A549 (cell line): ENCODE measurements at regions not wholly inside any gene's neighbourhood (a gene's known extent, or its start where the extent isn't known, plus 50 kb on each side); places are given as distances from the start of the nearest gene placed in this dataset.

Experiments used
- CBX8 ChIP-seq: fragments of 200-600 bp; sonication (generic); IDR thresholded peaks from 2 replicates; pipeline ENCODE4 v1.6.1; 2016
- ESRRA ChIP-seq: fragments of 150-350 bp; IDR thresholded peaks from 2 replicates; pipeline ENCODE4 v1.6.1; 2014; ENCODE audit warnings: mild to moderate bottlenecking, low read length, borderline replicate concordance
- FOSL2 ChIP-seq, 2 experiments: fragments of 450-650 bp in 1 of 2; fragments of >200 bp in 1 of 2; sonication (Bioruptor Twin) in 1 of 2; formaldehyde crosslinking; IDR thresholded peaks; 2 replicates each; pipeline versions ENCODE4 v1.5.0 to v1.6.1; 2016 to 2020; ENCODE audit warnings: mild to moderate bottlenecking in 1 of 2, moderate library complexity in 1 of 2
- MAFK ChIP-seq: fragments of 450-650 bp; IDR thresholded peaks from 2 replicates; pipeline ENCODE4 v1.6.1; 2014; ENCODE audit not compliant: partially characterized antibody
- POLR2A ChIP-seq: IDR thresholded peaks from 2 replicates; pipeline ENCODE4 v1.6.1; 2012; ENCODE audit warnings: mild to moderate bottlenecking, low read length
- RNF2 ChIP-seq: fragments of 200-600 bp; sonication (generic); IDR thresholded peaks from 2 replicates; pipeline ENCODE4 v1.6.1; 2016; ENCODE audit warnings: low read depth, mild to moderate bottlenecking, antibody characterized with exemption, moderate library complexity, borderline replicate concordance
- SMC3 ChIP-seq: fragments of >200 bp; sonication (Bioruptor Twin); formaldehyde crosslinking; IDR thresholded peaks from 3 replicates; pipeline ENCODE4 v1.6.1; 2018; ENCODE audit warnings: inconsistent platforms
- TF ChIP-seq, protein P1 (sequence below): fragments of >200 bp; sonication (Bioruptor Twin); formaldehyde crosslinking; IDR thresholded peaks from 3 replicates; pipeline ENCODE4 v1.5.1; 2016
- TF ChIP-seq, protein P2 (sequence below): IDR thresholded peaks from 2 replicates; pipeline ENCODE4 v1.6.1; 2012
- TF ChIP-seq, protein P3 (sequence below): fragments of 200-600 bp; sonication (generic); IDR thresholded peaks from 2 replicates; pipeline ENCODE4 v1.6.1; 2016; ENCODE audit warnings: antibody characterized with exemption, mild to moderate bottlenecking, moderate library complexity
- TF ChIP-seq, protein P4 (sequence below): fragments of 450-650 bp; IDR thresholded peaks from 2 replicates; pipeline ENCODE4 v1.6.1; 2014; ENCODE audit warnings: antibody characterized with exemption

DNA sequence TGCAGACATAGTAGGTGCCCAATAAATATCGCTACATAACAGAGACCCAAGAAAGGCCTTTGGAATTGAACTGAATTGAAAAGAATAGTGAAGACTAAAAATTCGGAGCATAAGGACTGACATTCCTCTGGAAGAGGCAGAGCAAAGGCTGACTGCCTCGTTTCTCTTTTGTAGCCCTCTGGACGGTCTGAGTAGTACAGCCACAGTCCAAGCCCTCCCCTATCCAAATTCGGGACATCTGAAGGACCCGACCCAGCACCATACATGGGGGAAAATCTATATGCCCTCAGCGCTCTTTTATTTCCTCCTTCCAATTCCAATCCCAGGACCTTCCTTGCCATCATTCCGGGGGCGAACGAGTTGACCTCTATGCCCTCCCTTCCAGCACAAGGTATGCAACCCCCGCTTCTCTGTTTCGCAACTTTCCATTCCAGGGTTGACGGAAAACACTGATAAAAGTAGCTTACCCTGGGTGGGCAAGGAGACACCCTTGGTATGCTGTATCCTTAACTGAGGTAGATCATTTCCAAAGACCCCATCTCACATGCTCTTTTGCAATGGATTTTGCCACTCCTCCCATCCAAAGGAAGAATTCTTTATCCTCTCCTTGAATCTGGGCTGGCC, 127.4 kb upstream of the MAP1LC3B2 start:
- TF ChIP-seq SMC3 = no peak
- TF ChIP-seq, protein P1, sequence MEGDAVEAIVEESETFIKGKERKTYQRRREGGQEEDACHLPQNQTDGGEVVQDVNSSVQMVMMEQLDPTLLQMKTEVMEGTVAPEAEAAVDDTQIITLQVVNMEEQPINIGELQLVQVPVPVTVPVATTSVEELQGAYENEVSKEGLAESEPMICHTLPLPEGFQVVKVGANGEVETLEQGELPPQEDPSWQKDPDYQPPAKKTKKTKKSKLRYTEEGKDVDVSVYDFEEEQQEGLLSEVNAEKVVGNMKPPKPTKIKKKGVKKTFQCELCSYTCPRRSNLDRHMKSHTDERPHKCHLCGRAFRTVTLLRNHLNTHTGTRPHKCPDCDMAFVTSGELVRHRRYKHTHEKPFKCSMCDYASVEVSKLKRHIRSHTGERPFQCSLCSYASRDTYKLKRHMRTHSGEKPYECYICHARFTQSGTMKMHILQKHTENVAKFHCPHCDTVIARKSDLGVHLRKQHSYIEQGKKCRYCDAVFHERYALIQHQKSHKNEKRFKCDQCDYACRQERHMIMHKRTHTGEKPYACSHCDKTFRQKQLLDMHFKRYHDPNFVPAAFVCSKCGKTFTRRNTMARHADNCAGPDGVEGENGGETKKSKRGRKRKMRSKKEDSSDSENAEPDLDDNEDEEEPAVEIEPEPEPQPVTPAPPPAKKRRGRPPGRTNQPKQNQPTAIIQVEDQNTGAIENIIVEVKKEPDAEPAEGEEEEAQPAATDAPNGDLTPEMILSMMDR = no peak
- TF ChIP-seq, protein P2, sequence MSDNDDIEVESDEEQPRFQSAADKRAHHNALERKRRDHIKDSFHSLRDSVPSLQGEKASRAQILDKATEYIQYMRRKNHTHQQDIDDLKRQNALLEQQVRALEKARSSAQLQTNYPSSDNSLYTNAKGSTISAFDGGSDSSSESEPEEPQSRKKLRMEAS = no peak
- no peak for TF ChIP-seq MAFK
- TF ChIP-seq CBX8 = no peak
- TF ChIP-seq, protein P3, sequence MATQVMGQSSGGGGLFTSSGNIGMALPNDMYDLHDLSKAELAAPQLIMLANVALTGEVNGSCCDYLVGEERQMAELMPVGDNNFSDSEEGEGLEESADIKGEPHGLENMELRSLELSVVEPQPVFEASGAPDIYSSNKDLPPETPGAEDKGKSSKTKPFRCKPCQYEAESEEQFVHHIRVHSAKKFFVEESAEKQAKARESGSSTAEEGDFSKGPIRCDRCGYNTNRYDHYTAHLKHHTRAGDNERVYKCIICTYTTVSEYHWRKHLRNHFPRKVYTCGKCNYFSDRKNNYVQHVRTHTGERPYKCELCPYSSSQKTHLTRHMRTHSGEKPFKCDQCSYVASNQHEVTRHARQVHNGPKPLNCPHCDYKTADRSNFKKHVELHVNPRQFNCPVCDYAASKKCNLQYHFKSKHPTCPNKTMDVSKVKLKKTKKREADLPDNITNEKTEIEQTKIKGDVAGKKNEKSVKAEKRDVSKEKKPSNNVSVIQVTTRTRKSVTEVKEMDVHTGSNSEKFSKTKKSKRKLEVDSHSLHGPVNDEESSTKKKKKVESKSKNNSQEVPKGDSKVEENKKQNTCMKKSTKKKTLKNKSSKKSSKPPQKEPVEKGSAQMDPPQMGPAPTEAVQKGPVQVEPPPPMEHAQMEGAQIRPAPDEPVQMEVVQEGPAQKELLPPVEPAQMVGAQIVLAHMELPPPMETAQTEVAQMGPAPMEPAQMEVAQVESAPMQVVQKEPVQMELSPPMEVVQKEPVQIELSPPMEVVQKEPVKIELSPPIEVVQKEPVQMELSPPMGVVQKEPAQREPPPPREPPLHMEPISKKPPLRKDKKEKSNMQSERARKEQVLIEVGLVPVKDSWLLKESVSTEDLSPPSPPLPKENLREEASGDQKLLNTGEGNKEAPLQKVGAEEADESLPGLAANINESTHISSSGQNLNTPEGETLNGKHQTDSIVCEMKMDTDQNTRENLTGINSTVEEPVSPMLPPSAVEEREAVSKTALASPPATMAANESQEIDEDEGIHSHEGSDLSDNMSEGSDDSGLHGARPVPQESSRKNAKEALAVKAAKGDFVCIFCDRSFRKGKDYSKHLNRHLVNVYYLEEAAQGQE = no peak
- no peak for TF ChIP-seq ESRRA
- no peak for TF ChIP-seq FOSL2 (IDR thresholded peaks at IDR 0.05)
- TF ChIP-seq FOSL2 (CRISPR knock-in tag; IDR thresholded peaks at IDR 0.05) = no peak
- TF ChIP-seq, protein P4, sequence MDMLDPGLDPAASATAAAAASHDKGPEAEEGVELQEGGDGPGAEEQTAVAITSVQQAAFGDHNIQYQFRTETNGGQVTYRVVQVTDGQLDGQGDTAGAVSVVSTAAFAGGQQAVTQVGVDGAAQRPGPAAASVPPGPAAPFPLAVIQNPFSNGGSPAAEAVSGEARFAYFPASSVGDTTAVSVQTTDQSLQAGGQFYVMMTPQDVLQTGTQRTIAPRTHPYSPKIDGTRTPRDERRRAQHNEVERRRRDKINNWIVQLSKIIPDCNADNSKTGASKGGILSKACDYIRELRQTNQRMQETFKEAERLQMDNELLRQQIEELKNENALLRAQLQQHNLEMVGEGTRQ = no peak
- TF ChIP-seq RNF2 = no peak
- TF ChIP-seq POLR2A = no peak
